ENCODE measurements at regions not wholly inside any gene's neighbourhood (a gene's known extent, or its start where the extent isn't known, plus 50 kb on each side); places are given as distances from the start of the nearest gene placed in this dataset.

DNA sequence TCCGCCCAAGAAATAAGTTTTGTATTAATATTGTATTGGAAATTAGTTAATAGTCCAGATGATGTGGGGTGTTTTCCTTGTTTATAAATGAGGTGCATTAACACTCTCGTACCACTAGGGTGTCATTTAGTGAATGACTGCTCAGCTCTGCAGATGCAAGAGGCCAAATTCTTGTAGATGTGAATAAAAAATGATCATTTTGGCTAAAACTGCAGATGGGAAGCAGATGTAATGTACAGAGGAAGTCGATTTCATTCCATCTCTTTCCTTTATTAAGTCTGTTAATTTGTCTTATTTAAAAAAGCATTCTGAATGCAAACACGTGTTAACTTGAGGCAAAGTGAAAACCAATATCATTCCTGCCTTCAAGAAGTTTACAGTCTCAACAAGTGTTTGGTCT is 108.1 kb downstream of the DHX15 start:
- Mint-ChIP-seq H3K4me1 (ENCODE audit: unreplicated experiment) (peaks cover 13% of the 10 kb centered on the region), H3K36me3 (ENCODE audit: low read depth, unreplicated experiment) (peaks cover 4% of the 10 kb centered on the region), H3K4me3 (ENCODE audit: unreplicated experiment) (no peak overlapping the region), H3K27ac (ENCODE audit: unreplicated experiment) (no peak overlapping the region), H3K9me3 (ENCODE audit: unreplicated experiment) (no peaks in the 10 kb centered on the region), H3K27me3 (ENCODE audit: unreplicated experiment) (peaks cover 4% of the 10 kb centered on the region)
- TF ChIP-seq, protein P1, sequence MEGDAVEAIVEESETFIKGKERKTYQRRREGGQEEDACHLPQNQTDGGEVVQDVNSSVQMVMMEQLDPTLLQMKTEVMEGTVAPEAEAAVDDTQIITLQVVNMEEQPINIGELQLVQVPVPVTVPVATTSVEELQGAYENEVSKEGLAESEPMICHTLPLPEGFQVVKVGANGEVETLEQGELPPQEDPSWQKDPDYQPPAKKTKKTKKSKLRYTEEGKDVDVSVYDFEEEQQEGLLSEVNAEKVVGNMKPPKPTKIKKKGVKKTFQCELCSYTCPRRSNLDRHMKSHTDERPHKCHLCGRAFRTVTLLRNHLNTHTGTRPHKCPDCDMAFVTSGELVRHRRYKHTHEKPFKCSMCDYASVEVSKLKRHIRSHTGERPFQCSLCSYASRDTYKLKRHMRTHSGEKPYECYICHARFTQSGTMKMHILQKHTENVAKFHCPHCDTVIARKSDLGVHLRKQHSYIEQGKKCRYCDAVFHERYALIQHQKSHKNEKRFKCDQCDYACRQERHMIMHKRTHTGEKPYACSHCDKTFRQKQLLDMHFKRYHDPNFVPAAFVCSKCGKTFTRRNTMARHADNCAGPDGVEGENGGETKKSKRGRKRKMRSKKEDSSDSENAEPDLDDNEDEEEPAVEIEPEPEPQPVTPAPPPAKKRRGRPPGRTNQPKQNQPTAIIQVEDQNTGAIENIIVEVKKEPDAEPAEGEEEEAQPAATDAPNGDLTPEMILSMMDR (IDR thresholded peaks at IDR 0.05; ENCODE audit: unreplicated experiment), result peak; percentile 84
- DNase-seq (ENCODE audit: low spot score), result no peak

DNA sequence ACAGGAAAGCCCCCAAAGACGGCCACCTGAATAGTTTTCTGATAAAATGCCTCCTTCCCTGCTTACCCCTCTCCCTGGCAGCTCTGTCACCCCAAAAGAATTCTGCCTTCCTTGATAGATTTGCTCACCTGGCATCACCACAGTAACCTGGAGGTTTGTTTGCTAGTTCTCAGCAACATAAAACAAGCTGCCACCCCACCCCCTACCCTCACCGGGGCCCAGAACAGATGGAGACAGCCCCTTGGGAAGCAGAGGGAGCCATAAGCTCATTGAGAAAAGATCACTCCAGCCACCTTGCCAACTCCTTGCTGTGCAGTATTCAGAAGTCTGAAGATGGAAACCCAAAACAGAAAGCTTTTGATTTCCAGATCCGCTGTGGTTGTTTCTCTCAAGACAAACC is 108.6 kb downstream of the DHX15 start:
- Mint-ChIP-seq H3K9me3 (ENCODE audit: unreplicated experiment) (no peaks in the 10 kb centered on the region), H3K4me1 (ENCODE audit: unreplicated experiment) (peaks cover 15% of the 10 kb centered on the region), H3K36me3 (ENCODE audit: low read depth, unreplicated experiment) (peaks cover 4% of the 10 kb centered on the region), H3K27ac (ENCODE audit: unreplicated experiment) (no peak overlapping the region), H3K4me3 (ENCODE audit: unreplicated experiment) (no peak overlapping the region), H3K27me3 (ENCODE audit: unreplicated experiment) (peaks cover 4% of the 10 kb centered on the region)
- TF ChIP-seq, protein P1 (IDR thresholded peaks at IDR 0.05; ENCODE audit: unreplicated experiment), result no peak
- DNase-seq (ENCODE audit: low spot score), result no peak

DNA sequence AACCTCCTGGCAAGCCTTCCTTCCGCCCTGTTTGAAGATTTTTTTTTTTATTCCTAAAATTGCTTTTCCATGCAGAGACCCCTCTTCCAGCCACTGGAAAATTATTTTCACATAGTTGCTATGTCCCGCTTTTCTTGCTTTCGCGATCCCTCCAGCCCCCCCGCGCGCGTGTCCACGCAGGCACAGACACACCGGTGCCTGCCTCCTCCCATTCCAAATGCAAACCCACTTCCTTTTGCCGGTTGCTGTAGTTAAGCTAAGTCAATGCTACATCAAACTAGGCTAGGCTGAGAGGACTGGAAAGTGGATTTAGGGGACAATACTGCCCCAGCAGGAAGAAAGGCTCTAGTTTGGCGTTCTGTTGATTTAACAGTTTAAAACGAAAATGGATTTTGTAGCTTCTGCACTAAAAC is 111.0 kb downstream of the DHX15 start:
- peak overlapping the region; percentile 52 for H3K27ac Mint-ChIP-seq (ENCODE audit: unreplicated experiment)
- DNase-seq (ENCODE audit: low spot score), result no peak

DNA sequence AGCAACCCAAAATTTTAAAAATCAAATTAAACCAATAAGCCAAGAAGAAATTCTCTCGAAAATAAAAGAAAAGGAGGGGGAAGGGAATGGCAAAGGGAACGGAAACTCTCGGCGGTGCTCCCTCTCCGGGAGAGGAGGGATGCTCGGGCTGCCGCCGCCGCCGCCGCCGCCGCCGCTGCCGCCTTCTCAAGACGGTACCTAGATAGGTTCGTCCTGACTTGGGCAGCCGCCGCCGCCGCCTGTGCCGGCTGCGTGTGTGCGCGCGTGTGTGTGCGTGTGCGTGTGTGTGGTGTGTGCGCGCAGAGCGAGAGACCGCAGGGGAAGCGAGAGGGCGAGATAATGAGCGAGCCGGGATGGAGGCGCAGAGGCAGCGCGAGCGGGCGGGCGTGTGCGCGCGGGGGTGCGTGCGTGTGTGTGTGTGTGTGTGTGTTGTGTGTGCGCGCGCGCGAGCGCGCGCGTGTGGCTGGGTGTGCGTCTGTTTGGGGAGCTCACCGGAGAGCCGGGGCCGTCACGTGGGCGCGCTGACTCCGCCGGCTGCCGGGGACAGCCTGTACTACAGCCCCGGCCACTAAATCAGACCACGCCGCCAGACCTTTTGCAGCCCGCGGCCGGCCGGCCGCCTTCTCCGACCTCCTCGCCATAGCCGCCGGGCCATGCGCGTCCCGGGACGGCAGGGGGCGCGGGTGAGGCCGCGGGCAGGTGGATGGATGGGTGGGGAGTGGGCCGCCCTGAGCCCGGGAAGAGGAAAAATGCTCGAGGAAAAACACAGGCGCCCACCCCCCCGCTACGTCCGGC is 111.6 kb downstream of the DHX15 start:
- TF ChIP-seq, protein P1 (IDR thresholded peaks at IDR 0.05; ENCODE audit: unreplicated experiment), result peak; percentile 82
- peaks cover 14% of the 10 kb centered on the region for H3K27me3 Mint-ChIP-seq (ENCODE audit: unreplicated experiment)
- peak; percentile 87 for DNase-seq (ENCODE audit: low spot score)
- H3K36me3 Mint-ChIP-seq (ENCODE audit: low read depth, unreplicated experiment), result peaks cover 4% of the 10 kb centered on the region
- H3K4me1 Mint-ChIP-seq (ENCODE audit: unreplicated experiment), result peaks cover 24% of the 10 kb centered on the region
- no peaks in the 10 kb centered on the region for H3K9me3 Mint-ChIP-seq (ENCODE audit: unreplicated experiment)
- no peak overlapping the region for H3K27ac Mint-ChIP-seq (ENCODE audit: unreplicated experiment)
- H3K4me3 Mint-ChIP-seq (ENCODE audit: unreplicated experiment), result peak overlapping the region; percentile 93

More for the DNA sequence above, 111.0 kb downstream of the DHX15 start:
- Mint-ChIP-seq H3K9me3 (ENCODE audit: unreplicated experiment) (no peaks in the 10 kb centered on the region), H3K4me3 (ENCODE audit: unreplicated experiment) (peak overlapping the region; percentile 90), H3K36me3 (ENCODE audit: low read depth, unreplicated experiment) (peaks cover 4% of the 10 kb centered on the region), H3K4me1 (ENCODE audit: unreplicated experiment) (peaks cover 24% of the 10 kb centered on the region), H3K27me3 (ENCODE audit: unreplicated experiment) (peaks cover 14% of the 10 kb centered on the region)
- TF ChIP-seq, protein P1 (IDR thresholded peaks at IDR 0.05; ENCODE audit: unreplicated experiment), result peak; percentile 18

DNA sequence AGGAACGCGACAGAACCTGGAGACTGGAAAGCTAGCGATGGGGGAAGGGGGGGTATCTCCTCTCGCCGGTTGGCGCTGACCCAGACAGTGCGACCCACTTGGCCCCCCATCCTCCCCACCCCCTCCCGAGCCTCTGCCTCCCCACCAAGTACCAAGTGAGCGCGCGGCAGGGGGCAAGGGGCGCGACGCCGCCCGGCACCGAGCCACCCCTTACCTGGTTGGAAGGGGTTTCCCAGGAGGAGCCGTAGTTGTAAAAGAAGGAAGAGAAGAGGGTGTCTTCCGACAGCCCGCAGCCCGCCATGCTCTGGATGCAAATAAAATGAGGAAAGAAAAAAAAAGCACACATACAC is 112.2 kb downstream of the DHX15 start:
- peaks cover 14% of the 10 kb centered on the region for H3K27me3 Mint-ChIP-seq (ENCODE audit: unreplicated experiment)
- TF ChIP-seq, protein P1 (IDR thresholded peaks at IDR 0.05; ENCODE audit: unreplicated experiment), result no peak
- no peaks in the 10 kb centered on the region for H3K9me3 Mint-ChIP-seq (ENCODE audit: unreplicated experiment)
- peaks cover 24% of the 10 kb centered on the region for H3K4me1 Mint-ChIP-seq (ENCODE audit: unreplicated experiment)
- no peak overlapping the region for H3K27ac Mint-ChIP-seq (ENCODE audit: unreplicated experiment)
- peak overlapping the region; percentile 93 for H3K4me3 Mint-ChIP-seq (ENCODE audit: unreplicated experiment)
- peaks cover 4% of the 10 kb centered on the region for H3K36me3 Mint-ChIP-seq (ENCODE audit: low read depth, unreplicated experiment)
- DNase-seq (ENCODE audit: low spot score), result no peak
